H9 (cell line): ENCODE measurements at regions not wholly inside any gene's neighbourhood (a gene's known extent, or its start where the extent isn't known, plus 50 kb on each side); places are given as distances from the start of the nearest gene placed in this dataset.

ENCODE experiments used
- DNase-seq: peaks from one replicate; pipeline ENCODE4 v3.0.0-alpha.2; 2017
- H2AFZ ChIP-seq: one replicate; pipeline ENCODE4 v1.6.1; 2013; ENCODE audit warnings: mild to moderate bottlenecking, low read length, control low read depth, moderate library complexity
- H2AK5ac ChIP-seq: 2 replicates; pipeline ENCODE4 v1.6.1; 2013; ENCODE audit warnings: low read length, control low read depth, mixed read lengths; ENCODE audit not compliant: insufficient read length
- H2BK120ac ChIP-seq: one replicate; pipeline ENCODE4 v1.6.1; 2013; ENCODE audit warnings: low read depth, mild to moderate bottlenecking, low read length, control low read depth, inconsistent platforms; ENCODE audit not compliant: poor library complexity, severe bottlenecking
- H2BK12ac ChIP-seq: 2 replicates; pipeline ENCODE4 v1.6.1; 2013; ENCODE audit warnings: low read length, control low read depth, mixed read lengths, low read depth; ENCODE audit not compliant: insufficient read length
- H2BK15ac ChIP-seq: 2 replicates; pipeline ENCODE4 v1.6.1; 2013; ENCODE audit warnings: low read depth, low read length, control low read depth
- H2BK20ac ChIP-seq: one replicate; pipeline ENCODE4 v1.6.1; 2013; ENCODE audit warnings: low read depth, mild to moderate bottlenecking, low read length, control low read depth, inconsistent platforms; ENCODE audit not compliant: poor library complexity, severe bottlenecking
- H2BK5ac ChIP-seq: 2 replicates; pipeline ENCODE4 v1.6.1; 2013; ENCODE audit warnings: low read length, control low read depth, mixed read lengths; ENCODE audit not compliant: insufficient read length
- H3K14ac ChIP-seq: 2 replicates; pipeline ENCODE4 v1.6.1; 2013; ENCODE audit warnings: low read length, control low read depth; ENCODE audit not compliant: insufficient read depth
- H3K18ac ChIP-seq: 2 replicates; pipeline ENCODE4 v1.6.1; 2013; ENCODE audit warnings: low read depth, mild to moderate bottlenecking, mixed read lengths, low read length, control low read depth; ENCODE audit not compliant: insufficient read length
- H3K23ac ChIP-seq: 2 replicates; pipeline ENCODE4 v1.6.1; 2013; ENCODE audit warnings: low read length, control low read depth, mixed read lengths, low read depth; ENCODE audit not compliant: insufficient read length
- H3K23me2 ChIP-seq: 2 replicates; pipeline ENCODE4 v1.6.1; 2013; ENCODE audit warnings: low read depth, mild to moderate bottlenecking, mixed read lengths, low read length, control low read depth; ENCODE audit not compliant: insufficient read length, poor library complexity, severe bottlenecking
- H3K27ac ChIP-seq: 2 replicates; pipeline ENCODE4 v1.5.1; 2013; ENCODE audit warnings: low read length, control low read depth, mixed read lengths, low read depth; ENCODE audit not compliant: insufficient read length
- H3K27me3 ChIP-seq: 2 replicates; pipeline ENCODE4 v1.6.1; 2013; ENCODE audit warnings: low read length, control low read depth, inconsistent platforms; ENCODE audit not compliant: insufficient read depth
- H3K4ac ChIP-seq: 2 replicates; pipeline ENCODE4 v1.6.1; 2013; ENCODE audit warnings: low read depth, mild to moderate bottlenecking, control low read depth, inconsistent platforms, low read length, moderate library complexity
- H3K4me1 ChIP-seq: 2 replicates; pipeline ENCODE4 v1.6.1; 2013; ENCODE audit warnings: low read length, control low read depth, inconsistent platforms; ENCODE audit not compliant: insufficient read depth
- H3K4me2 ChIP-seq: 2 replicates; pipeline ENCODE4 v1.6.1; 2013; ENCODE audit warnings: low read length, control low read depth, mixed read lengths; ENCODE audit not compliant: insufficient read length, insufficient read depth
- H3K56ac ChIP-seq: 2 replicates; pipeline ENCODE4 v1.6.1; 2013; ENCODE audit warnings: low read depth, mild to moderate bottlenecking, mixed read lengths, low read length, control low read depth; ENCODE audit not compliant: insufficient read length
- H3K79me1 ChIP-seq: 2 replicates; pipeline ENCODE4 v1.6.1; 2013; ENCODE audit warnings: low read depth, mild to moderate bottlenecking, moderate library complexity, low read length, control low read depth, inconsistent platforms; ENCODE audit not compliant: insufficient read depth, poor library complexity, severe bottlenecking
- H3K79me2 ChIP-seq: 2 replicates; pipeline ENCODE4 v1.6.1; 2013; ENCODE audit warnings: low read length, control low read depth, inconsistent platforms; ENCODE audit not compliant: insufficient read depth
- H3K9ac ChIP-seq: 2 replicates; pipeline ENCODE4 v1.6.1; 2013; ENCODE audit warnings: low read length, control low read depth, mixed read lengths; ENCODE audit not compliant: insufficient read length; ENCODE audit errors: extremely low read depth
- H3K9me3 ChIP-seq: one replicate; pipeline ENCODE4 v1.6.1; 2013; ENCODE audit warnings: low read depth, low read length, inconsistent platforms; ENCODE audit not compliant: control insufficient read depth
- H3T11ph ChIP-seq: one replicate; pipeline ENCODE4 v1.6.1; 2013; ENCODE audit warnings: mild to moderate bottlenecking, low read length, control low read depth, inconsistent platforms
- H4K20me1 ChIP-seq: one replicate; pipeline ENCODE4 v1.6.1; 2013; ENCODE audit not compliant: control insufficient read depth, insufficient read length, insufficient read depth
- H4K5ac ChIP-seq: 2 replicates; pipeline ENCODE4 v1.6.1; 2013; ENCODE audit warnings: low read depth, mild to moderate bottlenecking, mixed read lengths, low read length, control low read depth; ENCODE audit not compliant: insufficient read length
- H4K8ac ChIP-seq: replicated peaks from 2 replicates; pipeline ENCODE4 v1.6.1; 2013; ENCODE audit warnings: low read length, control low read depth, mixed read lengths, low read depth; ENCODE audit not compliant: insufficient read length
- H4K91ac ChIP-seq: 2 replicates; pipeline ENCODE4 v1.6.1; 2013; ENCODE audit warnings: low read depth, mild to moderate bottlenecking, moderate library complexity, mixed read lengths, low read length, control low read depth; ENCODE audit not compliant: insufficient read length
- H3K27ac Mint-ChIP-seq, 3 experiments: 2 replicates in 2 of 3; 3 replicates in 1 of 3; pipeline ENCODE4 v1.8.0; 2020 to 2021; ENCODE audit warnings: mixed read lengths in 3 of 3, mild to moderate bottlenecking in 1 of 3, moderate library complexity in 1 of 3
- H3K27me3 Mint-ChIP-seq: 2 replicates; pipeline ENCODE4 v1.8.0; 2021; ENCODE audit warnings: low read depth, mild to moderate bottlenecking, moderate library complexity, mixed read lengths
- H3K36me3 Mint-ChIP-seq, 3 experiments: 2 replicates in 2 of 3; 3 replicates in 1 of 3; pipeline ENCODE4 v1.8.0; 2020 to 2021; ENCODE audit warnings: low read depth in 3 of 3, mixed read lengths in 3 of 3; ENCODE audit not compliant: insufficient read depth in 1 of 3
- H3K4me1 Mint-ChIP-seq, 2 experiments: 2 replicates each; pipeline ENCODE4 v1.8.0; 2020; ENCODE audit warnings: mixed read lengths in 2 of 2
- H3K4me3 Mint-ChIP-seq, 2 experiments: 2 replicates in 1 of 2; 3 replicates in 1 of 2; pipeline ENCODE4 v1.8.0; 2020 to 2021; ENCODE audit warnings: mild to moderate bottlenecking in 2 of 2, mixed read lengths in 2 of 2, moderate library complexity in 1 of 2
- H3K9me3 Mint-ChIP-seq, 2 experiments: 2 replicates in 1 of 2; 3 replicates in 1 of 2; pipeline ENCODE4 v1.8.0; 2020; ENCODE audit warnings: mild to moderate bottlenecking in 2 of 2, mixed read lengths in 2 of 2, moderate library complexity in 1 of 2
- CTCF ChIP-seq: fragments of 200-600 bp; sonication (generic); conservative IDR thresholded peaks from 3 replicates; pipeline ENCODE4 v1.8.0; 2021; ENCODE audit warnings: antibody characterized with exemption, mild to moderate bottlenecking
- WGBS: extraction: QIAGEN DNeasy Blood & Tissue Kit; methylation state at CpG from one replicate; pipeline ENCODE4 v1.1.7; 2013; ENCODE audit warnings: missing lambda C conversion rate, low lambda C conversion rate, mixed read lengths; ENCODE audit not compliant: insufficient read length; ENCODE audit errors: extremely low coverage; 5-methylcytosine and 5-hydroxymethylcytosine counted together

- H3K27ac ChIP-seq: no peak overlapping the region
- no peaks in the 10 kb centered on the region for H3K4me1 ChIP-seq
- no peak overlapping the region for H3K27ac Mint-ChIP-seq
- H2BK12ac ChIP-seq: no peak overlapping the region
- H2BK120ac ChIP-seq: no peak overlapping the region
- H3K79me1 ChIP-seq: no peaks in the 10 kb centered on the region
- H4K91ac ChIP-seq: no peak overlapping the region
- H3K9ac ChIP-seq: no peak overlapping the region
- no peak overlapping the region for H3K4me2 ChIP-seq
- no peak overlapping the region for H2AFZ ChIP-seq
- no CpG with 5 or more reads among the region's 2 CpGs for WGBS
- DNase-seq: no peak
- no peak overlapping the region for H3K4me3 Mint-ChIP-seq
- no peaks in the 10 kb centered on the region for H3K9me3 Mint-ChIP-seq
- no peak overlapping the region for H3K18ac ChIP-seq
- H2BK20ac ChIP-seq: no peak overlapping the region
- no peak overlapping the region for H3K23ac ChIP-seq
- no peak for TF ChIP-seq CTCF
- no peak overlapping the region for H3T11ph ChIP-seq
- no peak overlapping the region for H3K4ac ChIP-seq
- H3K4me1 Mint-ChIP-seq: peaks cover 4 to 22% of the 10 kb centered on the region in 2 experiments; a peak in 3 of 4 replicates
- no peaks in the 10 kb centered on the region; a peak in 1 of 7 replicates for H3K36me3 Mint-ChIP-seq
- no peak overlapping the region for H2BK15ac ChIP-seq
- H3K27me3 ChIP-seq: no peaks in the 10 kb centered on the region
- no peaks in the 10 kb centered on the region for H3K9me3 ChIP-seq
- no peak overlapping the region for H3K14ac ChIP-seq
- no peaks in the 10 kb centered on the region for H4K20me1 ChIP-seq
- H2BK5ac ChIP-seq: no peak overlapping the region
- H4K8ac ChIP-seq: no peak overlapping the region
- H2AK5ac ChIP-seq: no peak overlapping the region
- H3K79me2 ChIP-seq: no peaks in the 10 kb centered on the region
- H3K56ac ChIP-seq: no peak overlapping the region
- no peak overlapping the region for H4K5ac ChIP-seq
- H3K27me3 Mint-ChIP-seq: no peaks in the 10 kb centered on the region
- H3K23me2 ChIP-seq: no peaks in the 10 kb centered on the region
These were observed 576.8 kb downstream of the METTL4 start for GRCh38 chr18:1994471-1994870.
